Stimulated activated CD4-positive, alpha-beta T cell treated with anti-CD3 and anti-CD28 coated beads, TNF-alpha, amount 100 ng/mL, for 48 hours (primary cell): ENCODE measurements at regions not wholly inside any gene's neighbourhood (a gene's known extent, or its start where the extent isn't known, plus 50 kb on each side); places are given as distances from the start of the nearest gene placed in this dataset.
"Not testable (repeated sequence)": the region's sequence is repeated elsewhere in the genome, so short reads cannot be mapped to it uniquely, and the experiment has no call there.

Experiments used
- DNase-seq, 3 donors: peaks; one replicate each; pipeline ENCODE4 v3.0.0-alpha.2; 2020; ENCODE audit warnings: low read depth in 3 of 3

- DNase-seq, result no peak
These were observed 50.4 kb downstream of the HAPSTR1 start for GRCh38 chr16:9141813-9142212.

DNA sequence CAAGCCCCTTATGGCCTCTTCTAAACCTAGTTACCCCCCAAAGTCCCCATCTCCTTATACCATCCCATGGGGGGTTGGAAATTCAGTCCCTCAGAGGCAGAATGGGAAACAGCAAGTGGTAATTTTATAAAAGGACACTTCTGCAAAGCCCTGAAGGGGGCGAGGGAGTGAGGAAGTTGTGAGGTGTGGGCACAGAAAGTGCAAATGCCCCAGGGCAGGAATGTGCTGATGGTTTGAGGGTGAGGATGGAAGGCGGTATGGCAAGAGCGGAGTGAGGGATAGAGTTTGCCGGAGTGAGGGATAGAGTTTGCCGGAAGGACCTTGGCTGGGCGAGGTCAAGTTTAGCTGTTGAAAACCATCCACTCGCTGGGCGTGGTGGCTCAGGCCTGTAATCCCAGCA lies 52.7 kb downstream of the HAPSTR1 start:
- no peak for DNase-seq

- no peak for DNase-seq
These were observed 57.1 kb downstream of the HAPSTR1 start for GRCh38 chr16:9148374-9149015.

DNA sequence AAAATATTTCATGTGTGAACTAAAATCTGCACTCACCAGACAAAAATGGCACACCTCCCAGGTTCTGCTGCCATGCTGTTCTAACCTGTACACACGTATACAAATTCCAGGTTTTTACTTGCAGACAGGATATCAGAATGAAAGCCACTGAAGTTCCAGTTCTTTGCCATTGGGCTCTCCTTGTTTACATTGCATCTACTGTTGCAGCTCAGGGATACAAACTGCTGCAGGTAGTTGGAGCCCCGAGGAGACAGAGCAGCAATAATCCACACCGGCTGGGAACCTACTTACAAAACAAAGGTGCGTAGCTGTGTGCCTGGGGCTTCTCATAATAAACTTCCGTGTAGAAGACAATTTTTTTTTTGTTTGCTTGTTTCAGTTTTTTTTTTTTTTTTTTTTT lies 59.6 kb downstream of the HAPSTR1 start:
- DNase-seq, result no peak

- DNase-seq, result no peak
These were observed 60.2 kb downstream of the HAPSTR1 start for GRCh38 chr16:9151597-9151996.

GRCh38 chr16:9152649-9153501 lies 61.4 kb downstream of the HAPSTR1 start:
- DNase-seq, result no peak

DNA sequence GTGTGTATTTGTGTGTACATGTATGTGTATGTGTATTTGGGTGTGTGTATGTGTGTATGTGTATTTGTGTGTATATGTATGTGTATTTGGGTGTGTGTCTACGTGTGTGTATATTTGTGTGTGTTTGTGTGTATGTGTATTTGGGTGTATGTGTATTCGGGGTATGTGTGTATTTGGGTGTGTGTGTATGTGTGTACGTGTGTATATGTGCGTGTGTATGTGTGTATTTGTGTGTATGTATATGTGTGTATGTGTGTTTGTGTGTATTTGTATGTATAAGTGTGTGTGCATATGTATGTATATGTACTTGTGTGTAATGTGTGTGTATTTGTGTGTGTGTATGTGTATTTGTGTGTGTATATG lies 62.0 kb downstream of the HAPSTR1 start:
- DNase-seq, result no peak

GRCh38 chr16:9154567-9155410 lies 63.3 kb downstream of the HAPSTR1 start:
- no peak for DNase-seq

- no peak for DNase-seq
These were observed 64.4 kb downstream of the HAPSTR1 start for GRCh38 chr16:9155871-9156270.

DNA sequence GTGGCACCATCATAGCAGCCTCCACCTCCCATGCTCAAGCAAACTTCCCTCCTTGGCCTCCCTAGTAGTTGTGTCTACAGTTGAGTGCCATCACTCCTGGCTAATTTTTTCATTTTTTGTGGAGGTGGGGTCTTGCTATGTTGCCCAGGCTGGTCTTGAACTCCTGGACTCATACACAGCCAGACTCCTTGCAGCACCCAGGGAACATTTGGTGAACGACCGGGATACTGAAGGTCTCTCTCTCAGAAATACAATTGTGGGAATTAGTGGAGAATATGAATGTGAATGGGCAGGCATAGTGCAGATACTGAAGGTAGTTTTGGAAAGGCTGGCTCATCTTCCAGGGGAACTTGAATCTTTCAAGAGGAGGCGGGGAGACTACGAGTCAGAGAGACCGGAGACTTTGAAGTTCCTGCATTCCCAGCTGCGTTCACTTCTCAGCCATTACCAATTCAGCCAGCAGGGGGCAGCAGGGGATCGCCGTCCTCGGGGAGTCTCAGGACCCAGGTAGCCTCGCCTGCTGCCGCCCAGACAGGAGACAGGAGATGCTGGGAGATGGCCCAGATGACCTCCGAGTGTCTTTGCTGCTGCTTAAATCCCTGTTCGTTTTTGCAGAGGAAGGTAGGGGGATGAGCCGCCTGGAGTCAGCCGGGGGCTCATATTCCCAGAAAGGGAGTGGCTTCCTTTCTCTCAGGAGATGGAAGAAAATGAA lies 68.6 kb downstream of the HAPSTR1 start:
- peak; percentile 23 to 27 (median 25) for DNase-seq

DNA sequence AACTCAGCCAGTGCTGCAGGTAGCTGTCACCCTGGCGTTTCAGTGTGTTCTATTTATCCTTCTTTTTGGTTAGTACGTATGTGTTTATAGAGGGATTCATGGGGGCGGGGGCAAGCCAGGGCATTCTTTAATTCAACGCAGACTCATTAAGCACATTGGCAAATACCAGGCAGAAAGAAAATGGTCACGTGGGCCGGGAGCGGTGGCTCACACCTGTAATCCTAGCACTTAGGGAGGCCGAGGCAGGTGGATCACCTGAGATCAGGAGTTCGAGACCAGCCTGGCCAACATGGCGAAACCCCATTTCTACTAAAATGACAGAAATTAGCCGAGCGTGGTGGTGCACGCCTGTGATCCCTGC lies 69.1 kb downstream of the HAPSTR1 start:
- DNase-seq, result no peak

DNA sequence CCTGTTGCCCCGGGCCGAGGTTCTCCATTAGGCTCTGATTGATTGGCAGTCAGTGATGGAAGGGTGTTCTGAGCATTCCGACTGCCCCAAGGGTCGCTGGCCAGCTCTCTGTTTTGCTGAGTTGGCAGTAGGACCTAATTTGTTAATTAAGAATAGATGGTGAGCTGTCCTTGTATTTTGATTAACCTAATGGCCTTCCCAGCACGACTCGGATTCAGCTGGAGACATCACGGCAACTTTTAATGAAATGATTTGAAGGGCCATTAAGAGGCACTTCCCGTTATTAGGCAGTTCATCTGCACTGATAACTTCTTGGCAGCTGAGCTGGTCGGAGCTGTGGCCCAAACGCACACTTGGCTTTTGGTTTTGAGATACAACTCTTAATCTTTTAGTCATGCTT lies 74.2 kb downstream of the HAPSTR1 start:
- no peak for DNase-seq

GRCh38 chr16:9166326-9166993 lies 75.0 kb downstream of the HAPSTR1 start:
- not testable (repeated sequence) for DNase-seq

DNA sequence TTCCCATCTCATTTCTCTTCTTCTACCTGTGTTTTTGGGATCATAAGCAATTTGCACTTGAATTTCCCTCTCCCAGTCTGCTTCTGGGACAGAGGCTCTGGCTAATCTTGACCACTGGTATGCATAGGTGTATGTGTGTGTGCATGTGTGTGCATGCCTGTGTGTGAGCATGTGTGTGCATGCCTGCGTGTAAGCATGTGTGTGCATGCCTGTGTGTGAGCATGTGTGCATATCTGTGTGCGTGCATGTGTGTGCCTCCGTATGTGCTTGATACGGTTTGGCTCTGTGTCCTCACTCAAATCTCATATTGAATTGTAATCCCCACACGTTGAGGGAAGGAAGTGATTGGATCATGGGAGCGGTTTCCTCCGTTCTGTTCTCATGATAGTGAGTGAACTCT lies 77.7 kb downstream of the HAPSTR1 start:
- DNase-seq, result no peak

DNA sequence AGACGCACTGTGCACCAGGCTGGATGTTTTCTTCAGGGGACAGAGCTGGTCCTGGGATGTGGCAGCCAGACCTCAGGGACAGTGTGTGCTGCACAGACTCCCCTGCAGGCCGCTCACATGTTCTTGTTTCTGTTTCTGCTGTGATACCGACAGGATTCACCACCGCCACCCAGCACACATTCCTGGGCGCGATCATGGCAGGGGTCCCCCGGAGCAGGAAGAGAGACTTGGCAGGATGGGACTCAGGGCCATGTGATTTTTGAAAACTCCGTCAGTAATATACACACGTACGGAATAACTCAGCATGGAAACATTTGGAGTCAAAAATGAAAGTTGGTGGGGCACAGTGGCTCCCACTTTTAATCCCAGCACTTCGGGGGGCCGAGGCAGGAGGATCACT lies 79.0 kb downstream of the HAPSTR1 start:
- DNase-seq, result no peak

- no peak for DNase-seq
These were observed 85.3 kb downstream of the HAPSTR1 start for GRCh38 chr16:9176547-9177418.

DNA sequence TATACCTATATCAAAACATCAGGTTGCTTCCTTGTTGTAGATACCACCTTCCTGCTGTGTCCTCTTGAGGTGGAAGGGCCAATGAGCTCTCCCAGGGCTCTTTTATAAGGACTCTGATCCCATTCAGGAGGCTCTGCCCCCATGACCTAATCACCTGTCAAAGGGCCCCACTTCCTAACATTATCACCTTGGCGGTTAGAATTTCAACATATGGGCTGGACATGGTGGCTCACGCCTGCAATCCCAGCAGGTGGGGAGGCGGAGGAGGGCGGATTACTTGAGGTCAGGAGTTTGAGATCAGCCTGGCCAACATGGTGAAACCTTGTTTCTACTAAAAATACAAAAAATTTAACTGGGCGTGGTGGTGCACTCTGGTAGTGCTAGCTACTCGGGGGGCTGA lies 86.4 kb downstream of the HAPSTR1 start:
- DNase-seq, result no peak

- DNase-seq, result no peak
These were observed 92.4 kb downstream of the HAPSTR1 start for GRCh38 chr16:9183682-9184353.

GRCh38 chr16:9184354-9184690 lies 92.9 kb downstream of the HAPSTR1 start:
- DNase-seq, result no peak

DNA sequence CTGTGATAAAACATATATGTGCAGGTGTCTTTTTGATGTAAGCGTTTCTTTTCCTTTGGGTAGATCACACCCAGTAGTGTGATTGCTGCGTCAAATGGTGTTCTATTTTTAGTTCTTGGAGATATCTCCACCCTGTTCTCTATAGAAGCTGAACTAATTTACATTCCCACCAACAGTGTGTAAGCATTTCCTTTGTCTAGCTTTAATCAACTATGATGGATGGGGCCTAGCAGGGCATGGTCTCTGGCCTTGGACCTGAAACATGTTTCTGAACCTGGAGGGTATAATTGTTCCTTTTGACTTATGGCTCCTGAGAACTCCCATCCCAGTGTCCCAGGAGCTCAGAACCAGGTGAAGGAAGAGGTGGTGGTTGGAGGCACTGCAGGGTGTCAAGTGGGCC lies 93.9 kb downstream of the HAPSTR1 start:
- DNase-seq, result no peak
